NCI-H1436 treated with DMSO at 0.1 percent for 48 hours (cell line): ENCODE measurements at regions not wholly inside any gene's neighbourhood (a gene's known extent, or its start where the extent isn't known, plus 50 kb on each side); places are given as distances from the start of the nearest gene placed in this dataset.

Experiments
- DNase-seq: peaks from one replicate; lab custom pipeline; 2025; lab: John Stamatoyannopoulos, UW

DNA sequence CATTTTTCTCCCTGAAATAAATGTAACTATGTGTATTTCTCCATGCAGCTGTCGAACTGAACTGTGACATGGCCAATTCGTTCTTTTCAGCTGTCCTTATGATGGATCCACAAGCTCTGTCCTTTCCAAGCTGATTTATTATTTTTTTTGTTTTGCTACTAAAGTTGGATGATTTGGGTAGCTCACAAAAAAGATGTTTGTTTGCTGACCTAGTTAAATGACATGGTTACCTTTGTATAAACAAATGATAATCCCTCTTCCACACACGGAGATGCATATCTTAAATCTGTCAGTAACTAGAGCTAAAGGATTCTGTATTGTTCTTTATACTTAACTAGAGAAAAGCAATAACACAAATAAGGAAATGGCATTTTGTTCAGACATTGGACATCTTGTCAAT, 884.3 kb upstream of the PCDH20 start:
- DNase-seq = no peak

DNA sequence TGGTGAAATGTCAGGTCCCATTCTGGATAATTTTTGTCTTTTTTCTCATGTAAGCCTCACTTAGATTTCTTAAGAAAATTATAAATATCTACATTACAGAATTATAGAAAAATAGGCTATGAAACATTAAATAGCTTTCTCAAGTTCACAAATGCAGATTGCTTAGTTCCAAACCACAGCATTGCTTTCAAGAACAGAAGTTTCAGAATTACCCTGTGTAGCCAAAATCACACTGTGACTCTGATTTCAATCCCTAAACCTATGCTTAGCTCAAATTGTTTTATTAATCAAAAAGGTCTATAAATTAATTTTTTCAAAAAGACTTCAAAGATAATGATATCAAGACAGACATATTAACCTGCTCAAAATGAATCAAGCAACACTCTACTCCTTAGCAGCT, 881.2 kb upstream of the PCDH20 start:
- DNase-seq = no peak

DNA sequence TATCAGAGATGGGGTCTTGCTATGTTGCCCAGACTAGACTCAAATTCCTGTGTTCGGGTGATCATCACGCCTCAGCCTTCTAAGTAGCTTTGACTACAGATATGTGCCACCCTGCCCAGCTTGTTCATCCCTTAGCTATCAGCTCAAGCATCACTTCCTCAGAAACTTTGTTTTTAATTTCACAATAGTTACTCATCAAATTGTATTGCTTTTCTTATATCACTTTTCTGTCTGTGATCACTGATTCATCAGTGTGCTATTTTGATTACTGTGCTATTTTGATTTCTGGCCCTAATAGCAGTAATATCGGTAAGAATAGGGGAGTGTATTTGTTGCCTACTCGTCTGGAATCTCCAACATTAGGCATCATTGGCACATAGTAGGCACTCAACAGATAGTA, 878.6 kb upstream of the PCDH20 start:
- no peak for DNase-seq

DNA sequence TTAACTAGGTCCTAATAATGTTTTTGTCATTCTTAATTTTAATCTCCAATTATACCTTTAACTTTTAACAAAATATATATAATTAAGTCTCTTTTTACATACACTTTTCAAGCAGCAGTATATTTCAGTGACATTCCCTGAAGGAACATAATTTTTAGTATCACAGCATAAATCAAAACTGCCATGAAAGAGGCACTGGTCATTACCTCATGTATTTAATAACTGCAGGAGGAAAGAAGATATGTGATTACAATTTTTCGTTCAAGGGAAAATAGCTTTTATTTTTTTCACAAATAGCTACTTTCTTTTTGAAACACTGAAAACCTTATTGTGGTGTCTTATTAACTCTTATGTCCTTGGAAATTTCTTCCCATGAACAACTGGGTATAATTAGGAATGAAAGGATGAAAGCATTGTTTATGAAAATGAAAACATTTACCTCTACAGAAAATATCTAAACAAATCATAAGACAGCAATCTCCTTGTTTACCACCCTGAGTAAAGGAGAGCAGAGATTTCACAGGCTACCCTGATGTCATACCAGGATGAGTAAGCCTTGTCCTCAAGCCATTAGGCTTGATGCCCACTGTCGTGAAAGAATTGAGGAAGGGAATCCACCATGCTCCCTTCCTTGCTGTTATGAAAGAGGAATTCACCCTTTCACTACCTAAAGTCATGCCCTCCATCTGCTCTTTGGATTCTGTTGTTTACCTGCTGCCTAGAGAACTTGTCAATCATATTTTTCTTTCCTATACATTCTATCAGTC, 877.2 kb upstream of the PCDH20 start:
- DNase-seq = no peak

DNA sequence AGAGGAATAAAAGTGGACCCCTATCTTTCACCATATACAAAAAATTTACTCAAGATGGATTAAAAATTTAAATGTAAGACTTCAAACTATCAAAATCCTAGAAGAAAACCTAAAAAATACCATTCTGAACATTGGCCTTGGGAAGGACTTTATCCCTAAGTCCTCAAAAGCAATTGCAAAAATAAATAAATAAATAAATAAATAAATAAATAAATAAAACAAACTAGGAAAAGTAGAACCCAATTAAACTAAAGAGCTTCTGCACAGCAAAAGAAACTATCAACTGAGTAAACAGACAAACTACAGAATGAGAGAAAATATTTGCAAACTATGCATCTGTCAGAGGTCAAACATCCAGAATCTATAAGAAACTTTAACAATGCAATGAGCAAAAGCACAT, 874.9 kb upstream of the PCDH20 start:
- DNase-seq = no peak

DNA sequence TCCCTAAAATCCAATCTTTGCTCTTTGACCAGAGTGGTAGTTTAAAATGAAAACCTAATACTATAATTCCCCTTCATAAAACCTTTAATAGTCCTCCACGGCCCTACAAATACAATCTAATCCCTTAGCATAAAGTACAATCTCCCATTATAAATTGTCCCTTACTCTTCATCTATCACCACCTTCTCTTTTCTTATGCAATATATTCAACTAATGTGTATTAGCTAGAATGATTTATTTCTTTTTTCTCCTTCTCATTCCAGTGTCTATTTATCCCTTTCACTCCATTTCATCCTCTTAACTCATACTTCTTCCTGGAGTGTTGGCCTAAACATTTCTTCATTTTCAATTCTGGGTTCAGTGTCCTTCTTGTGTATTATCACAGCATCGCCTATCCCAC, 872.1 kb upstream of the PCDH20 start:
- no peak for DNase-seq

DNA sequence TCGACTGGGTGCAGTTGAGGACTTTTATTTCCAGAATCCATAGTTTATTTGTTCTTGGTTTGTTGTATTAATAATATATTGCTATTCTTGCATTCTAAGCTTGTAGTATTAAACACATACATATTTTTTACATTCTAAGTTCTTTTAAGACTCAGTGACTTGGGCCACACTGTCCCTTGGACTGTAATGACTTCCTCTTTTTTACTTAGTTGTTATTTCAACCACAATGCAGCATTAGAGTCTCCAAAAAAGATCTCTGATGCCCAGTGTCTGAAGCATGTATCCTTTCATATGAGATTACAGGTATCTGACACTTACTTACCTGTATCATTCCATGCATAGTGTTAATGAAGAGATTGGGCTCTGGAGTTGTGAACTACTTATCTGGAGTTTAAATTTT, 864.9 kb upstream of the PCDH20 start:
- DNase-seq = no peak

DNA sequence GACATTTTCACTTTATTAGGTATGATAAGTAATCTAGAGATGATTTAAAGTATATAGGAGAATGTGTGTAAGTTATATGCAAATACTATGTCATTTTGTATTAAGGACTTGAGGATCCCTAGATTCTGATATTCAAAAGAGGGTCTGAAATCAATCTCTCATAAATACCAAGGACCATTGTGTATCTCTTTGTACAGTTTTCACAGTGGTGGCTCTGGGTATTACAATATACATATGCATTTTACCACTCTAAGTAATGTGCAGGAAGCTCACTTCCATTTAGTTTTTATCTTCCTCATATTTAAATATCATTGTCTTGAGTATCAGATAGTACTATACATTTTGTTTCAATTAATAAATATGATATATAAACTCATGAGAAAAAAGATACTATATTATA, 862.6 kb upstream of the PCDH20 start:
- DNase-seq = no peak

DNA sequence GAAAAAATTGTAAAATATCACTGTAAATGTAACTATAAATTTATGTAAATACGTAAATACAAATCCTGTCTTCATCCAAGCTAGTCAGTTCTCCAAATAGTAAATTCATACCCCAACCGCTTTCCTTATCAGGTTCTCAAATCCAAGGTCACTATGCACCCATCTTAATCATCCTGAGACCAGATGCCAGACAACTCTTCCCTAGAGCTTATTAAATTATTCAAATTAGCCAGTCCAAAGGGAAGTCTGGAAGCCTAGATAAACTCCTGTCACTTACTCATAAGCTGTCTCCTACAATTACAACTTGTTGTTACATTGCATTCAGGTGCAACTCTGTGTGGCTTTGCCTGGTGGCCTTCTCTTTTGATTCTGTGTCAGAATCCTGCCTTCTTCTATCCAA, 836.1 kb upstream of the PCDH20 start:
- DNase-seq = no peak

DNA sequence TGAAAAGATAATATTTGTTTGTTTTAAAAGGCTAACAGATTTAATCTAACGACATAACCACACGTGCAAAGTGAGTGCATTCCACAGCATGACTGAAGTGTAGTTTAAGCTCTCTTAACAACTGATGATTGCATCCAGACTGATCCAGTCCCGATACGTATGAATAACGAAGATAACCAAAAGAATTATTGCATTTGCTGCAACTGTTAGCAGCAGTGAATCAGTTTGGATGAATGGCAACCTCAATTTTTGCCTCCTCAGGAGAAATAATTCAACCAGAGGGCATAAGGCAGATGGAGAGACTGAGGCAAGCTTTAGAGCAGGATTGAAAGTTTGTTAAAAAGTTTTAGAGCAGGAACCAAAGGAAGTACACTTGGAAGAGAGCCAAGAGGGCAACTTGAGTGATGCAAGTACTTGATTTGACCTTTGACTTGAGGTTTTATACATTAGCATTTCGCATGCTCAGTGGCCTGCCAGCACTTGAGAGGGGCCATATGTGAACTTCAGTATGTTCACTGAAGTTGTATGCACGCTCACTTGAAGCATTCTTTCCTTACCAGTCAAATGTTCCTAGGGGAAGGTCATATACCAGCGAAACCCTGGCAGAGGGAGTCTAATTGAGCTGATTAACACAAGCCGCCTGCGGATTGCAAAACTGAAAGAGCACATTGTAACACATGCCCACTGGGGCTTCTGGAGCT, 835.0 kb upstream of the PCDH20 start:
- DNase-seq = no peak

DNA sequence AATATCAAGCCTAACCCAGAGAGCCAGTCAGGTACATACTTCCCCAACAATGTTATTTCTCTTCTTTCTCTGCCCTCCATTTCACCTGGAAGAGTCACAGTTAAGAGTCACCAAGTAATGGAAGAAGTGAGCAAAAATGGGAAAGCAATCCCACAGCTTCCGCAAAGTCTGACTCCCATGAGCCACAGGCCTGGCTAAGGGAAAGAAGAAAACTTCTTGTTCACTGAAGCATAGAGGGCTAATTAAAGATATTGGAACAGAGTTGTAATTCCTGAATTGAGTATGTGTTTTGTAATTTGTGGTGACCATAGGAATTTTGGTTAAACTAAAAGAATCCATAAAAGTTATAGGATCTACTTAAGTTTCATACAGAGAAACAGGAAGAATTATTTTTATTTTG, 830.9 kb upstream of the PCDH20 start:
- no peak for DNase-seq

DNA sequence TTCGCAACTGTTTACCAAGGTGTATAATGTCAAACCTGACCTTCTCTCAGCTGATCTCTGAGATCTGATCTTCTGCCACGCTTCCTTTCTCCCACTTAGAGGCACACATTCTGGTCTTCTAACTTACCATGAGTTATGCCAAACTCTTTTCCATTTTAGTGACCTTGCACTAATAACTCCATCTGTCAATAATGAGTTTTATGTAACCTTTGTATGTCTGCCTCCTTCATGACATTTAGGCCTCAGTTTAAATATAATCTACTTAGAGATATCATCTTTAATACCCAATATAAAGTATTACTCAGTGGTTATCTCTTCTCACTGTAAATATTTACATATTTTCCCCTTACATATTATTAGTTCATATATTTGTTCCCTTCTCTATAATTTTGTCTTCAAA, 827.5 kb upstream of the PCDH20 start:
- DNase-seq = no peak

DNA sequence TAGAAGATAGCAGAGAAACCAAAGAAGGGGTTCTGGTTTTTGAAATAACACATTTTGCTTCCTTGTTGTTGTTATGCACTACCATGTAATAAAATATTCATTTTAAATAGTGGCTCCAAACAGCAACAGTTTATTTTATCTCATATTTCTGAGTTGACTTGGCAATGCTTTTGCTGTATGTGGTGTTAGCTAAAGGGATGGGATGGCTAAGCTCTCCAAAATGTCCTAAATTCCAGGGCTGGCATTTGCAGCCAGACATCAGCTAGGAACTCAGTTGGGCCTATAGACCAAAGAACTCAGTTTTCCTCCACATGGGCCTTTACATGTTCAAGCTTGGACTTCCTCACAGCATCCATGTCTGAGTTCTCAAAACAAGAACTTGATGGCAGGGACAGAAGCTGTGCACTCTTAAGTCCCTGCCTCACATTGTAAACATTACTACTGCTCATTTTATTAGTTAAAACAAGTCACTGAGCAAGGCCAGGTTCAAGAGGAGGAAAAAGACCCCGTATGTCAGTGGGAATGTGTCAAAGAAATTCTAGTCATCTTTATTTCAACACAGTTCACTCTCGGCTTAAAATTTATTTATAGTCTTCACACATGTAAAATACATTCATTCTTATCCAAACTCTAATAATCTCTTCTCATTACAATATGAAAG, 819.3 kb upstream of the PCDH20 start:
- DNase-seq = no peak

DNA sequence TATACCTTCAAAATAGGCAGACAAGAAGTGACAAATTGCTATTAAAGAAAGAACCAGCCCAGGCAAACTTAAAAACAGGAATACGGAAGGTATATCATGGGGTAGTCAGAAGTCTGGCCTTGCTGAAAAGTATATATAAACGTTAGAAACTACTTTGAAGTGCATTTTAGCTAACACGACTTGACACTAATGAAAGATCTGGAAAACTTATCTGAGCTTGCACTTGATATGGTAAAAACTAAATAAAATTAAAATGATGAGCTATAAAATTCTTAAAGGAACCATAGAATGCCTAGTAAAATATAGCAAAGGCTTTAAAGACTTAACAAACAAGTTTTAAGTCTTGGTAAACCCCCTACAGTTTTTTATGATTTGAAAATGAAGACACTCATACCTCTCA, 795.3 kb upstream of the PCDH20 start:
- no peak for DNase-seq

DNA sequence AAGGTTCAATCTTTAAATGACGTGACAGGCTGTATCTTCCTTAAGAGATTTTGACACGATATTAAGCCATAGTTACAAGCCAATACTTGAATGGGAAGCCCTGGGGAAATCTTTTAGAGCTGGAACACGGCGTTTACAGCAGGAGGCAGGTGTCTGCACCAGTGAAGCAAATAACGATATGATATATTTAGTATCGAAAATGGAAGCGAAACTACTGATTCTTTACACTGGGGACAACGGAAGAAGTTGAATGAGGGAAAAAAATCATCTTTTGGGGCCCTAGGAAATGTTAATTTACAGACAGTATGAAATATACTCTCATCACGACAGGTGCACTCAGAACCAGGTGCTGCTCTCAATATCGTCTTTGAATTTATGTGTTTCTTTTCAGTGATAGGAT, 793.9 kb upstream of the PCDH20 start:
- peak; percentile 64 for DNase-seq

DNA sequence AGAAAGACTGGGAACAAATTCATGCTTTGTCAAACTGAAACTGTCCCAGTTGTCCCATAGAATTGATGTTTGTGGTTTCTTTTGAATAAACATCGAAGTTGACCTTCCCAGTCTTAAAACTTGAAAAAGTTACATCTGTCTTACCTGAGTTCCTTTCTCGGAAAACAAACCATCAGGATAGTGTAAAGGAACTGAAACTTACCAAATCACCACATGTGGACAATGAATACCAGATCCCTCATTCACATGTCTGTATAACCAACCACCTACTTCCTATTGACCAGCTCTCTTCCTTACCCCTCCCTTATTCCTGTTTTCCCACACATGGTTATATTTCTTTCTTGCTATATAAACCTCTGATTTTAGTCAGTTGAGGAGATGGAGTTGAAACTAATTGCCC, 791.7 kb upstream of the PCDH20 start:
- no peak for DNase-seq

DNA sequence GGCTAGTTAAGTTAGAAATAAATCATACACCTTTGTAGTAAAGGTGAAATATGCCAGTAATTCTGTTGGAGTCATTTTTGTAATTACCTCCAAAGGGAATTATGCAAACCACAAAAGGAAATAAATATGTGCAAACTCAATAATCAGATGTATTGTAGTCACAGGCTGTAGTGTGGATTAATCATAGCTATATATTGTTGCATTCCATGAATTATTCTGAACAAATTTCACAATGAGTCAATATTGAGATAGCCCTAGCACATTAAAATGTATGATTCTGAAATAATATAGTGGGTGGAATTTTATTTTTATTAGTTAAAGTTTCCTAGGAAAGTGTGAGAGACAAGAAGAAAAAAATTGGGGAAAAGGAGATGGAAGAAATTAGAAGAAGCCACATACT, 790.5 kb upstream of the PCDH20 start:
- DNase-seq = no peak

DNA sequence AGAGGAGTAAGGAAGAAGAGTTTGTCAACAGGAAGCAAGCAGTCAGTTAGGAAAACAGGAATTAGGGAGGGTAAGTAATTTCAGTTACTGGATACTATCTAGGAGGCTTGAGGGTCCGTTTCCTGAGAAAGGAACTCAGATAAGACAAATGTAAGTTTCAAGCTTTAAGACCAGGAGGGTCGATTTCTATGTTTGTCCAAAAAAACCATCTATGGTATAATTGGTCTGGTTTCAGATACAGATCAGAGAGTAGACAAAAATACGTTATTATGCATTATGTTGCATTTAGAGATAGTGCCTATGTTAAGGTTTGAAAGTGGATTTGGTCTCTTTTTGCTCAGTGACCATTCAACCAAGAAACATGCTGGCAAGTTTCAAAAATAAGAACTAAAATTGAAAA, 789.6 kb upstream of the PCDH20 start:
- no peak for DNase-seq

DNA sequence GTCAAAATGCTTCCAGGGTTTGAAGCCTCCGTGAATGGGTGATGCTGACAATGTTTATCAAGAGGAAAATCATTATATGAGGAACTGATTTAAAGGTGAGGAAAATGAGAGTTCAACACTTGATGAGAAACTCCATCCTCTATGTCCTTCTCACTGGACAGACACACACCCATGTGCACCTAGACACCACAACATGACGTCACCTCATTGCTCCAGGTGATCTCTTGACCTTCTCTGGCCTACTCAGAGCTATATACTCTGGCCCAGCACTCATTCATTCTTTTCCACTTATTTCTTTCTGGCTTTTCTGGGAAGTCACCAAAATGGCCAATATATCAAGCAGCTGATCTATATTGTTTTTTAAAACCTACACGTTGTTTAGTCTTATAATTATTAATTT, 778.7 kb upstream of the PCDH20 start:
- no peak for DNase-seq

DNA sequence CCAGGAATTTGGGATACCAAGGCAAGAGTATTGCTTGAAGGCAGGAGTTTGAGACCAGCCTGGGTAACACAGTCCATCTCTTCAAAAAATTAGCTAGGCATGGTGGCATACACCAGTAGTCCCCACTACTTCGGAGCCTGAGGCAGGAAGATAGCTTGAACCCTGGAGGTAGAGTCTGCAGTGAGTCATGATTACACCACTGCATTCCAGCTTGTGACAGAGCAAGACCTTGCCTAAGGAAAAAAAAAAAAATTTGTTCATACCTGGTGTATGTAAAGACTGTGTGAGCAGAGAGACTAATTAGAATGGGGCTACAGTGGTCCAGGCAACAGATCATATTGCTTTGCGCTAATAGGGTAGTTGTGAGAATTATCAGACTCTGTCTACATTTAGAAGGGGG, 778.3 kb upstream of the PCDH20 start:
- DNase-seq = no peak

DNA sequence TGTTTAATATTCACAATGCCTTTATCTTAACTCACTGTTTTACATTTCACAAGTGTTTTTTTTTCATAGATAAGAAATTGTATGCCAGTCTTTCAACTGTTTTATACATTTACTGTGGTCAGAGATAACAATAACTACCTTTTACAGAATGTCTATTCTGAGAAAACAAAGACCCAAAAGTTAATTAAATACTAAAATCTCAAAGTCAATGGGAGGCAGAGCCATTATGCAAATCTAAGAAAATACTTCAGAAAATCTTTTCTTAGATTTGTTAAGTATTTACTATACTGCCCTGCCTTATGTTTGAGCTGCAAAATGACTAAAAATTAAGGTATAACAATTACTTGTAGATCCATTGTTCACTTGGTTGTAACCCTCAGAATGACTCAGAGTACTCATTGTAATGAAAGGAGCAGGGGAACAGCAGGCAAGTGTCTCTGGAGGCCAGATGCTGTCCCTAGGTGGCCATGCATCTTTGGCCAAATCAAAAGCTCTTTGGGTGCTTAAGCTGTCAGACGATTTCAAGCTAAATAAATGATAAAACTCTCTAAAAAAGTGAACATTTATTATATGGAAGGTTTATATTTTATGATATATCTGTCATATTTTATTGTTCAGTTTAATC, 770.1 kb upstream of the PCDH20 start:
- peak; percentile 12 for DNase-seq

DNA sequence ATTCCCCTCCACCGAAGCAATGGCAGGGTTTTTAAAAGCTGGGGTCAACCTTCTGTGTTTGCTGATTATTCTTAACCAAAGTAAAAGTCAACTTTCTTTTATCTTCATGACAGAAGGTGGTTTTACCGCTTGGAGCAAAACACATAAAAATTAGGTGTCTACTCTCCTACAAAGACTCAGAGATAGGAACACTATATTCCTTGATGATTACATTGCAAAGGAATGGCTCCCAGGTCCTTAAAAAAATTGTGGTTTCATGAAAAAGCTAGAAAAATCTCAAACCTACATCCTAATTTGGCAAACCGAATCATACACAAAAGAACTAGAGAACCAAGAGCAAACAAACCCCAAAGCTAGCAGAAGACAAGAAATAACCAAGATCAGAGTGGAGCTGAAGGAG, 760.4 kb upstream of the PCDH20 start:
- DNase-seq = no peak

DNA sequence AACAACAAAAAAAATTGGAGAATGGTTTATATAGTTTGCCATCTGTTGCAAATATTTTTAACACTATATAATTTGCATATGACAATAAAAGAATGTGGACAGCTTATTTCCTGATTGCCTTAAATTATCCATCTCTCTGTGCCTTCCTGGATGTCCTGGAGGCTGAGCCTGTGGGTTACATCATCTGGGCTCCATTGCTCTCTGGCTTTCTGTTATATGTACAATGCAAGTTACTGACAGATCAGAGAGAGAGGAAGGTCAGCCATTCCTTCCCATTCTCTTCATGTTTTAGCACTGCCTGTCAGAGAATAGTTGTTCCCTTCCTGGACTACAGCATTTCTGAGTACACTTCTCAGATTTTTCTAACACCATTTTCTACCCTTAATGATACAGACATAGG, 758.3 kb upstream of the PCDH20 start:
- no peak for DNase-seq
